HepG2 (cell line): ENCODE measurements at regions not wholly inside any gene's neighbourhood (a gene's known extent, or its start where the extent isn't known, plus 50 kb on each side); places are given as distances from the start of the nearest gene placed in this dataset.

Source experiments
- ATAC-seq: fragments of 200-7000 bp; cut with Tn5 transposase; 3 replicates; pipeline ENCODE4 v1.9.1; 2020; ENCODE audit warnings: mild to moderate bottlenecking, moderate library complexity
- BruUV-seq: library from RNA; stranded (reverse); fragments of 400-500 nt; replicated peaks from 2 replicates; lab custom pipeline; 2021; lab: Mats Ljungman, UMichigan
- CTCF ChIA-PET: fragments of 300-600 bp; formaldehyde crosslinking; extraction: SDS; loops from one replicate; lab custom pipeline; 2021; ENCODE audit warnings: low total read pairs, inconsistent platforms, low intra/inter-chr PET ratio; lab: Yijun Ruan, JAX
- POLR2A ChIA-PET: fragments of 350-600 bp; sonication (Branson Sonifier 250); formaldehyde crosslinking; loops from one replicate; lab custom pipeline; 2020; ENCODE audit warnings: antibody characterized with exemption, inconsistent platforms; lab: Yijun Ruan, JAX
- DNase-seq: peaks from one replicate; pipeline ENCODE4 v3.0.0-alpha.2; 2015; ENCODE audit warnings: low spot score
- FAIRE-seq: peaks from 3 replicates; lab custom pipeline; 2011; peaks lifted over from hg19 to GRCh38; lab: Jason Lieb, UNC
- H2AFZ ChIP-seq: one replicate; pipeline ENCODE4 v1.6.1; 2011; ENCODE audit warnings: low read length, inconsistent platforms
- H3K27ac ChIP-seq: fragments of 300-600 bp; 3 replicates; pipeline ENCODE4 v1.8.0; 2011; ENCODE audit warnings: mixed run types, mild to moderate bottlenecking, mixed read lengths, low read length, inconsistent platforms; ENCODE audit not compliant: insufficient read depth; ENCODE audit errors: extremely low read length
- H3K27me3 ChIP-seq, 2 experiments: fragments of 200-600 bp in 1 of 2; 2 replicates in 1 of 2; 3 replicates in 1 of 2; pipeline versions ENCODE4 v1.6.0 to v1.8.0; 2011; ENCODE audit warnings: low read length in 2 of 2, mild to moderate bottlenecking in 2 of 2, moderate library complexity in 2 of 2, inconsistent platforms in 1 of 2; ENCODE audit not compliant: insufficient read depth in 2 of 2, control insufficient read depth in 1 of 2
- H3K36me3 ChIP-seq, 2 experiments: fragments of 200-600 bp in 1 of 2; replicated peaks in 1 of 2; 2 replicates in 1 of 2; 3 replicates in 1 of 2; pipeline versions ENCODE4 v1.5.1 to v1.8.0; 2011; ENCODE audit warnings: low read length in 2 of 2, inconsistent platforms in 1 of 2; ENCODE audit not compliant: insufficient read depth in 2 of 2, control insufficient read depth in 1 of 2
- H3K4me1 ChIP-seq: 2 replicates; pipeline ENCODE4 v1.5.1; 2012; ENCODE audit warnings: low read length, inconsistent platforms; ENCODE audit not compliant: insufficient read depth
- H3K4me2 ChIP-seq: 2 replicates; pipeline ENCODE4 v1.6.0; 2011; ENCODE audit warnings: low read depth, low read length, inconsistent platforms
- H3K4me3 ChIP-seq, 3 experiments: fragments of 200-600 bp in 1 of 3; sonication (generic), shearing (Covaris generic) in 1 of 3; replicated peaks in 1 of 3; 2 replicates each; pipeline ENCODE4 v1.5.1; 2011 to 2016; ENCODE audit warnings: low read length in 3 of 3, inconsistent platforms in 2 of 3, low read depth in 2 of 3, mild to moderate bottlenecking in 2 of 3, control low read depth in 1 of 3, mixed read lengths in 1 of 3; ENCODE audit not compliant: insufficient read depth in 1 of 3
- H3K79me2 ChIP-seq: one replicate; pipeline ENCODE4 v1.6.1; 2011; ENCODE audit warnings: low read length, inconsistent platforms; ENCODE audit not compliant: insufficient read depth
- H3K9ac ChIP-seq: 2 replicates; pipeline ENCODE4 v1.6.0; 2011; ENCODE audit warnings: mild to moderate bottlenecking, low read depth, low read length, inconsistent platforms; ENCODE audit not compliant: insufficient read depth
- H3K9me3 ChIP-seq: 2 replicates; pipeline ENCODE4 v1.5.1; 2012; ENCODE audit warnings: mild to moderate bottlenecking, low read length
- H4K20me1 ChIP-seq: 2 replicates; pipeline ENCODE4 v1.6.0; 2011; ENCODE audit warnings: inconsistent platforms, mild to moderate bottlenecking, low read length, moderate library complexity; ENCODE audit not compliant: insufficient read depth
- CEBPB ChIP-seq: IDR thresholded peaks from 2 replicates; pipeline ENCODE4 v1.6.1; 2011; ENCODE audit warnings: low read depth, low read length, improper control_type of control experiment, borderline replicate concordance
- GFI1 ChIP-seq: sonication (generic); formaldehyde crosslinking; IDR thresholded peaks from 2 replicates; pipeline ENCODE4 v1.5.0; 2020; ENCODE audit warnings: missing genetic modification reagents, mild to moderate bottlenecking, borderline replicate concordance
- KDM4B ChIP-seq: sonication (generic); formaldehyde crosslinking; IDR thresholded peaks from 2 replicates; pipeline ENCODE4 v1.4.0; 2020; ENCODE audit warnings: missing genetic modification reagents
- MEIS1 ChIP-seq: sonication (generic); formaldehyde crosslinking; IDR thresholded peaks from 2 replicates; pipeline ENCODE4 v1.9.0; 2021; ENCODE audit warnings: mild to moderate bottlenecking, missing genetic modification reagents, moderate library complexity, borderline replicate concordance
- SAFB2 ChIP-seq: sonication (generic); formaldehyde crosslinking; IDR thresholded peaks from 2 replicates; pipeline ENCODE4 v1.5.1; 2020; ENCODE audit warnings: missing genetic modification reagents, low read depth, mild to moderate bottlenecking, borderline replicate concordance
- SP140L ChIP-seq: sonication (generic); formaldehyde crosslinking; IDR thresholded peaks from 2 replicates; pipeline ENCODE4 v1.4.0; 2020; ENCODE audit warnings: missing genetic modification reagents, borderline replicate concordance
- ZNF33A ChIP-seq: sonication (generic); formaldehyde crosslinking; IDR thresholded peaks from 2 replicates; pipeline ENCODE4 v1.5.1; 2020; ENCODE audit warnings: missing genetic modification reagents, mild to moderate bottlenecking, moderate library complexity, borderline replicate concordance
- WGBS: methylation state at CpG from one replicate; pipeline ENCODE4 v1.1.6; 2017; ENCODE audit warnings: low lambda C conversion rate; 5-methylcytosine and 5-hydroxymethylcytosine counted together
- in situ Hi-C: cut with HindIII; loops from 2 replicates; pipeline ENCODE4 v1.10.0; 2017; ENCODE audit warnings: low pct_unique_long_range_greater_than_20kb; ENCODE audit not compliant: extremely low pct_ligation_motif_present
- intact Hi-C: fragments of 100-400 bp; cut with micrococcal nuclease; formaldehyde crosslinking; loops from one replicate; pipeline ENCODE4 v1.10.0; 2022; ENCODE audit not compliant: unreplicated experiment
- TF ChIP-seq, protein P1 (sequence below): sonication (generic); formaldehyde crosslinking; conservative IDR thresholded peaks from 2 replicates; pipeline ENCODE4 v1.4.0; 2020; ENCODE audit warnings: missing genetic modification reagents

- TF ChIP-seq KDM4B (CRISPR knock-in tag) = no peak
- TF ChIP-seq GFI1 (CRISPR knock-in tag) = no peak
- TF ChIP-seq SAFB2 (CRISPR knock-in tag) = no peak
- TF ChIP-seq, protein P1, sequence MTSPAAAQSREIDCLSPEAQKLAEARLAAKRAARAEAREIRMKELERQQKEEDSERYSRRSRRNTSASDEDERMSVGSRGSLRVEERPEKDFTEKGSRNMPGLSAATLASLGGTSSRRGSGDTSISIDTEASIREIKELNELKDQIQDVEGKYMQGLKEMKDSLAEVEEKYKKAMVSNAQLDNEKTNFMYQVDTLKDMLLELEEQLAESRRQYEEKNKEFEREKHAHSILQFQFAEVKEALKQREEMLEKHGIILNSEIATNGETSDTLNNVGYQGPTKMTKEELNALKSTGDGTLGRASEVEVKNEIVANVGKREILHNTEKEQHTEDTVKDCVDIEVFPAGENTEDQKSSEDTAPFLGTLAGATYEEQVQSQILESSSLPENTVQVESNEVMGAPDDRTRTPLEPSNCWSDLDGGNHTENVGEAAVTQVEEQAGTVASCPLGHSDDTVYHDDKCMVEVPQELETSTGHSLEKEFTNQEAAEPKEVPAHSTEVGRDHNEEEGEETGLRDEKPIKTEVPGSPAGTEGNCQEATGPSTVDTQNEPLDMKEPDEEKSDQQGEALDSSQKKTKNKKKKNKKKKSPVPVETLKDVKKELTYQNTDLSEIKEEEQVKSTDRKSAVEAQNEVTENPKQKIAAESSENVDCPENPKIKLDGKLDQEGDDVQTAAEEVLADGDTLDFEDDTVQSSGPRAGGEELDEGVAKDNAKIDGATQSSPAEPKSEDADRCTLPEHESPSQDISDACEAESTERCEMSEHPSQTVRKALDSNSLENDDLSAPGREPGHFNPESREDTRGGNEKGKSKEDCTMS = no peak
These were observed 275.0 kb upstream of the MVB12B start (continued) for GRCh38 chr9:126051446-126052130.

- ATAC-seq = no peak
- ChIA-PET CTCF (no interaction called here), POLR2A (no interaction called here)
- no TSS peak for BruUV-seq
- Histone ChIP-seq H3K4me2 (no peak overlapping the region), H3K9me3 (no peaks in the 10 kb centered on the region), H3K9ac (no peak overlapping the region), H3K27ac (no peak overlapping the region), H3K36me3 (no peaks in the 10 kb centered on the region), H3K4me1 (no peaks in the 10 kb centered on the region), H3K79me2 (no peaks in the 10 kb centered on the region), H3K4me3 (no peak overlapping the region), H4K20me1 (no peaks in the 10 kb centered on the region), H3K27me3 (peaks cover 5 to 10% of the 10 kb centered on the region in 2 experiments; a peak in 1 of 5 replicates), H2AFZ (no peak overlapping the region)
- no peak for FAIRE-seq
- no peak for DNase-seq
- no peak for TF ChIP-seq SP140L (CRISPR knock-in tag)
- TF ChIP-seq ZNF33A (CRISPR knock-in tag) = no peak
- TF ChIP-seq MEIS1 (CRISPR knock-in tag) = no peak
- no peak for TF ChIP-seq CEBPB
- 40% methylated on average over 6 of the region's 6 CpGs for WGBS
- in situ Hi-C loops (loop anchor here (10.0 kb wide), 1 partner anchor 172 kb away; no protein-coding TSS in a partner anchor), intact Hi-C loops (loop anchor here (5.0 kb wide), 1 partner anchor 175 kb away; no protein-coding TSS in a partner anchor)
These were observed 273.8 kb upstream of the MVB12B start for GRCh38 chr9:126052791-126053190.
